VCaP (cell line): ENCODE measurements at regions not wholly inside any gene's neighbourhood (a gene's known extent, or its start where the extent isn't known, plus 50 kb on each side); places are given as distances from the start of the nearest gene placed in this dataset.

Experiments
- H3K27ac ChIP-seq: fragments of 450-650 bp; 2 replicates; pipeline ENCODE4 v1.5.1; 2017
- TF ChIP-seq, protein P1 (sequence below): fragments of 450-650 bp; conservative IDR thresholded peaks from 2 replicates; pipeline ENCODE4 v1.5.1; 2017; ENCODE audit warnings: mild to moderate bottlenecking, moderate library complexity

DNA sequence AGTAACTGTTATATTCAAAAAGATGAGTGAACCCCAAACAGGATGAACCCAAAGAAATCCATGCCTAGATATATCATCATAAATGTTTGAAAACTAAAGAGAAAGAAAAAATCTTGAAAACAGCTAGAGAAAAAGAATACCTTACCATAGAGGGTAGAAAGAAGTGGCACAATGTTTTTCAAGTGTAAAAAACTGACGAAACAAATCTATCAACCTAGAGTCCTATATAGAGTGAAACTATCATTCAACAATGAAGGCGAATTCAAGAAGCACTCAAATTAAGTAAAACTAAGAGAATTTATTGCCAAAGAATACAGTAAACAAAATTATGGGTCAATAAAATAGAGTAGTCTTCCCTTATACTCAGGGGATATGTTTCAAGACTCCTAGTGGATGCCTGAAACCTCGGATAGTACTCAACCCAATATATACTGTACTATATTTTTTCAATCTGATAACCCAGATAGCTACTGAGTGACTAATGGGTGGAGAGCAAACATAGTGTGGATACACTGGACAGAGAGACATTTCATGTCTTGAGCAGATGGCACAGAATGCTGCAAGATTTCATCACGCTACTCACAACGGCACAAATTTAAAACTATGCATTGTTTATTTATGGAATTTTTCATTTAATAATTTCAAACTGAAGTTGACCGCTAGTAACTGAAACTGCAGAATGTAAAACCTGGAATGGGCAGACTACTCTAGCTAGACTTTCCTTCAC lies 52.6 kb upstream of the TMEM106B start:
- H3K27ac ChIP-seq, result no peak overlapping the region
- TF ChIP-seq, protein P1, sequence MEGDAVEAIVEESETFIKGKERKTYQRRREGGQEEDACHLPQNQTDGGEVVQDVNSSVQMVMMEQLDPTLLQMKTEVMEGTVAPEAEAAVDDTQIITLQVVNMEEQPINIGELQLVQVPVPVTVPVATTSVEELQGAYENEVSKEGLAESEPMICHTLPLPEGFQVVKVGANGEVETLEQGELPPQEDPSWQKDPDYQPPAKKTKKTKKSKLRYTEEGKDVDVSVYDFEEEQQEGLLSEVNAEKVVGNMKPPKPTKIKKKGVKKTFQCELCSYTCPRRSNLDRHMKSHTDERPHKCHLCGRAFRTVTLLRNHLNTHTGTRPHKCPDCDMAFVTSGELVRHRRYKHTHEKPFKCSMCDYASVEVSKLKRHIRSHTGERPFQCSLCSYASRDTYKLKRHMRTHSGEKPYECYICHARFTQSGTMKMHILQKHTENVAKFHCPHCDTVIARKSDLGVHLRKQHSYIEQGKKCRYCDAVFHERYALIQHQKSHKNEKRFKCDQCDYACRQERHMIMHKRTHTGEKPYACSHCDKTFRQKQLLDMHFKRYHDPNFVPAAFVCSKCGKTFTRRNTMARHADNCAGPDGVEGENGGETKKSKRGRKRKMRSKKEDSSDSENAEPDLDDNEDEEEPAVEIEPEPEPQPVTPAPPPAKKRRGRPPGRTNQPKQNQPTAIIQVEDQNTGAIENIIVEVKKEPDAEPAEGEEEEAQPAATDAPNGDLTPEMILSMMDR, result no peak

DNA sequence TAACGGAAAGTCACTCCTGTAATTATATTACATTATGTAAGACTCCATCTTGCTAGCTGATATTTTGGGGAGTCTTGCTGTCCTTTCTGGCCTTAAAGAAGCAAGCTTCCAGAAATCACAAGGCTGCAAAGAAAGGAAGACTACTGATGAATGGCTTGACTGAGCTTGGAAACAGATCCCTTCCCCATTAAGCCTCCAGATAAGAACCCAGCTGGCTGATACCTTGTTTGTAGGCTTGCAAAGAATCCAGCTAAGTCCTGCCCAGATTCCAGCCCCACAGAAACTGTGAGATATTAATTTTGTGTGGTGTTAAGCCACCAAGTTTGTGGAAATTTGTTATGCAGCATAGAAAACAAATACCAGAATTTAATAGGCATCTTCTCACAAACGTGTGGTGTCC lies 49.9 kb upstream of the TMEM106B start:
- no peak overlapping the region for H3K27ac ChIP-seq
- TF ChIP-seq, protein P1, result no peak
